GM18873 (cell line): ENCODE measurements at regions not wholly inside any gene's neighbourhood (a gene's known extent, or its start where the extent isn't known, plus 50 kb on each side); places are given as distances from the start of the nearest gene placed in this dataset.

ENCODE experiments used
- ATAC-seq: cut with Tn5 transposase; IDR thresholded peaks from one replicate; pipeline ENCODE4 v1.9.1; 2021; ENCODE audit warnings: mild to moderate bottlenecking, moderate library complexity, moderate number of reproducible peaks; ENCODE audit not compliant: unreplicated experiment, low FRiP score

GRCh38 chr9:27990524-27990923, 417.2 kb upstream of the C9orf72 start:
- no peak for ATAC-seq

- ATAC-seq: no peak
Measured at GRCh38 chr9:27991221-27991620, 417.9 kb upstream of the C9orf72 start.

GRCh38 chr9:28001096-28001495, 427.8 kb upstream of the C9orf72 start:
- ATAC-seq: no peak

- no peak for ATAC-seq
Measured at GRCh38 chr9:28004900-28005299, 431.6 kb upstream of the C9orf72 start.

GRCh38 chr9:28005779-28006178, 432.5 kb upstream of the C9orf72 start:
- no peak for ATAC-seq

- ATAC-seq: no peak
Measured at GRCh38 chr9:28007097-28007817, 434.0 kb upstream of the C9orf72 start.

GRCh38 chr9:28014212-28014611, 440.9 kb upstream of the C9orf72 start:
- no peak for ATAC-seq

- no peak for ATAC-seq
Measured at GRCh38 chr9:28024676-28025075, 451.4 kb upstream of the C9orf72 start.

- ATAC-seq: no peak
Measured at GRCh38 chr9:28025186-28025585, 451.9 kb upstream of the C9orf72 start.

GRCh38 chr9:28031521-28032267, 458.4 kb upstream of the C9orf72 start:
- ATAC-seq: no peak

GRCh38 chr9:28032268-28032590, 458.9 kb upstream of the C9orf72 start:
- no peak for ATAC-seq

GRCh38 chr9:28034242-28034641, 461.0 kb upstream of the C9orf72 start:
- ATAC-seq: no peak

- ATAC-seq: no peak
Measured at GRCh38 chr9:28037968-28038367, 464.7 kb upstream of the C9orf72 start.

- no peak for ATAC-seq
Measured at GRCh38 chr9:28045051-28045450, 471.8 kb upstream of the C9orf72 start.

GRCh38 chr9:28050046-28050445, 476.8 kb upstream of the C9orf72 start:
- no peak for ATAC-seq

- ATAC-seq: no peak
Measured at GRCh38 chr9:28050941-28051340, 477.7 kb upstream of the C9orf72 start.

GRCh38 chr9:28051559-28052503, 478.6 kb upstream of the C9orf72 start:
- ATAC-seq: no peak

GRCh38 chr9:28053096-28053777, 480.0 kb upstream of the C9orf72 start:
- no peak for ATAC-seq

GRCh38 chr9:28056006-28056405, 482.7 kb upstream of the C9orf72 start:
- no peak for ATAC-seq

- no peak for ATAC-seq
Measured at GRCh38 chr9:28056466-28056865, 483.2 kb upstream of the C9orf72 start.
